Pulmonary artery endothelial cell (primary cell): ENCODE measurements at regions not wholly inside any gene's neighbourhood (a gene's known extent, or its start where the extent isn't known, plus 50 kb on each side); places are given as distances from the start of the nearest gene placed in this dataset.

Experiments
- DNase-seq: peaks from one replicate; pipeline ENCODE4 v3.0.0-alpha.2; 2011; ENCODE audit warnings: low read depth, low spot score

GRCh38 chr13:29664591-29664990 is 69.1 kb upstream of the SLC7A1 start:
- DNase-seq, result no peak

DNA sequence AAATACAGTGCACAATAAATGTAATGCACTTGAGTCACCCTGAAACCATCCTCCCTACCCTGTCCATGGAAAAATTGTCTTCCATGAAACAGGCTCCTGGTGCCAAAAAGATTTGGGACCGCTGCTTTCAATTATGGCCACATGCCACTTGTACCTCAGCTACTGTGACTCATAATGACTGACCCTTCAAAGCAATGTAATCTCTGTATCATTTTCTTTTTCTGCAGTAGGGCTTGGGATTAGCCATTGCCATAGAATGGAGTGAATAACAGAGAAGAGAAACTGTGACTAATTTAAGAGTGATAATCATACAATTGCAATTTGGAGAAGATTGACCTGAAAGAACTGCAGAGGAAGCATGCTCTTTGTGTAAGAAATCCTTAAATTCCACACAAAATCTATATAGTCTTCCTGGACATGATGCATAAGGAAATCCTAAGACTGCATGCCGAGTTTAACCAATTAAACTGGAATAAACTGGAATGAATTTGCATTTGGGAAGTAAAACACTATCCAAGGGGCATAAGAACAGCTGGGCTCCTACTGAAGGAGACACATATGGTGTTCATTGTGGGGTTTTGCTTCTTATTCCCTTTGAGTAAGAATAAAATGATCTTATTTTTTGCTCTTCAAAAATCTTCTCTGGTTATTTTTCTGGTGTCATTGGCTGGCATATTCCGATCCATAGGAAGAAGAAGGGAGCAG is 59.5 kb upstream of the SLC7A1 start:
- no peak for DNase-seq

- DNase-seq, result no peak
These were observed 58.9 kb upstream of the SLC7A1 start for GRCh38 chr13:29654384-29654783.

GRCh38 chr13:29648760-29649159 is 53.3 kb upstream of the SLC7A1 start:
- no peak for DNase-seq
